Activated CD8-positive, alpha-beta memory T cell treated with anti-CD3 and anti-CD28 coated beads for 1 hour (primary cell): ENCODE measurements at regions not wholly inside any gene's neighbourhood (a gene's known extent, or its start where the extent isn't known, plus 50 kb on each side); places are given as distances from the start of the nearest gene placed in this dataset.
A peak's percentile ranks its signal among the peaks of the same experiment; 100 is the strongest.

ENCODE experiments used
- DNase-seq, 2 donors: peaks; one replicate each; pipeline ENCODE4 v3.0.0-alpha.2; 2020; ENCODE audit warnings: low read depth in 1 of 2; ENCODE audit errors: extremely low read depth in 1 of 2

DNA sequence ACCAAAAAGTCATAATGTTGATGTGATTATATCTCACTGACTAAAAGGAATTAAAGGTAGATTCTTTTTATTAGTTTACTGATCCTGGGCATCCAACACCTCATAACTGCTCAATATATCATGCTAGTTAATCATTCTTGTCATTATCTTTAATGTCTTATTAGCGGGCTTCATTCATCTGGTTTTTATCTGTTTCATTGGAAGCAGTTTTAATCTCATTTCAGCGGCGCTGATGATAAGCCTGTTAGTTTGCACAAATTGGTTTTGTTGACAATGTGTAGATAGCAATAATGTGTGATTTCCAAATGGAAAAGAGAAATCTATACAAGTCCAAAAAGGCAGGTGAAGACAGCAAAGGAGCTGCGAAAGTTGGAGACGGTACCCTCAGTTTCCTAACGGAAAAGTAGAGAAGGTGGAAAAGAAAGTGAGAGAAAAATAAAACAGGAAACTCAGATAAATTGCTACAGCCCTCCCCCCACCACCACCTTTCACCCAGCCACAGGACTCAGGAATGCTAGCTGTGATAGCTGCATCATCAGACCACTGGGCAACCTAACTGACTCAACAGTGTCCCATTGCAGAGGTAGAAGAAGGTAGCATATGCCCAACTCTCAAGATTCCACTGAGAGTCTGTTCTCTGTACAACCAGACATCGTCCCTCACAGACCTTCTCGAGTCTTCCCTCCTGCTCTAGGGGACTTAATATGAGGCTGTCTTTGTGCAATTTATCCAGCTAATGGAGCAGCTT, 241.7 kb upstream of the CAMK1G start:
- no peak for DNase-seq

DNA sequence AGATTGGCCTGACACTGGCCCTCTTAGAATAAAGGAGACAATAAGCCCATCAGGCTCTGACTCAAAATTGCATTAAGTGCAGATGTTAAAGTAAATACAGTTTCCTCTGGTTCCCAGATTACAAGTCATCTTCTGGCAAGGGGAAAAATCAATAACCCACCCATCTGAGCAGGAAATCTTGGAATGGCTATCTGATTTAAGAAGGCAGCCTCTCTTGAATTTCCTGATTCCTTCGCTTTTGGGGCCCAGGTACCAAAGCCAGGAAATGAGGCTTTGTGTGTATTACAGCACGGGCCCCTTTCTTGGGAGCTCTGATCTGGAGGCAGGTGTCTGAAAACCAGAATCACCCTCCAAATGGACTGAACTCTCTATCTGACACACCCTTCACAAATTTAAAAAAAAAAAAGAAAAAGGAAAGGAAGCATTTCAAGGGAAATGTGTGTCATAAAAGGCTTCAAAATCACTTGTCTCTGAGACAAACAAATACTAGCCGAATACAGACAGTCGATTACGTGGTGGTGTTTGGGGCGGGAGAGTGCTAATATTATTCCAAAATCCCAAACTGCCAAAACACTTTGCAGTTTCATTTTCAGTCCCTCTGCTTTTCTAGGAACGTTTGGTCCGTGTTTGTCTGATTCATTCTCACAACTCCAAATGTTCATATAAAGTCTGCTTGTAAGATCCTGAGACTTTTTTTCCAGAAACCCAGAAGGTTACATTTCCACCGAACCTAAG, 240.9 kb upstream of the CAMK1G start:
- DNase-seq, result no peak

DNA sequence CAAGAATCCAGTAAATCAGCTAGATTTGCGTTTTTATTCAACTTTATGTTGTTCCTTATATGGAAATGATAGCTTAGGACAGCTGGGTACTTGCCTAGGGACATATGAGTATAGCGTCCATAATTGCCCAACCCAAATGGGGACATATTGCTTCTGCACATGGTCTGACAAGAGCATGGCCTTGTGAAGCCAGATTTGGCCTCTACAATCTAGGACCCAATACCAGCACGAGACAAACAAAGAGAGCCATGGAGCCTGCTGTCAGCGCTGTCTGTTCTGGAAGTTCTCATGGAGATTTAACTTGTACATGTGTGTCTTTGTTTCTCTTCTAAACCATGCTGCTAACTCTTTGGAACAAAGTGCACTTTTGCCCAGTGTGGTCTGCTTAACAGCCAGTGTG, 240.0 kb upstream of the CAMK1G start:
- DNase-seq, result no peak

DNA sequence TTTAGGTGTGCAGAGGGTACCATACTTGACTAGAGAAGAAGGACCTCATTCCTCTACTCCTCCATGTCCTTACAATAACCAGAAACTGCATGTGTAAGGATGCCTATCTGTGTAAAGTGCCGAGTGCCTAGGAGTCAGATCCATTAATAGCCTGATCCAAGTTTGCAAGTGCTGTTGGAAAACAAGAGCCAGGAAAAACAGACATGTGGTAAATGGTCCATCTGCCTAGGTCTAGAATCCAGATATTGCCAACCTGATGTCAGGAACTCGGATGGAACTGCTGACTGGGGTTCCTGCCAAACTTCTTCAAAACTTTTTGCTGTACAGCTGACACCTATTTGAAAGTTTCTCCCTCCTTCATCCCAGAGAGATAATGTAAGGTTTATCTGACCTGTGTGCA, 239.4 kb upstream of the CAMK1G start:
- no peak for DNase-seq

DNA sequence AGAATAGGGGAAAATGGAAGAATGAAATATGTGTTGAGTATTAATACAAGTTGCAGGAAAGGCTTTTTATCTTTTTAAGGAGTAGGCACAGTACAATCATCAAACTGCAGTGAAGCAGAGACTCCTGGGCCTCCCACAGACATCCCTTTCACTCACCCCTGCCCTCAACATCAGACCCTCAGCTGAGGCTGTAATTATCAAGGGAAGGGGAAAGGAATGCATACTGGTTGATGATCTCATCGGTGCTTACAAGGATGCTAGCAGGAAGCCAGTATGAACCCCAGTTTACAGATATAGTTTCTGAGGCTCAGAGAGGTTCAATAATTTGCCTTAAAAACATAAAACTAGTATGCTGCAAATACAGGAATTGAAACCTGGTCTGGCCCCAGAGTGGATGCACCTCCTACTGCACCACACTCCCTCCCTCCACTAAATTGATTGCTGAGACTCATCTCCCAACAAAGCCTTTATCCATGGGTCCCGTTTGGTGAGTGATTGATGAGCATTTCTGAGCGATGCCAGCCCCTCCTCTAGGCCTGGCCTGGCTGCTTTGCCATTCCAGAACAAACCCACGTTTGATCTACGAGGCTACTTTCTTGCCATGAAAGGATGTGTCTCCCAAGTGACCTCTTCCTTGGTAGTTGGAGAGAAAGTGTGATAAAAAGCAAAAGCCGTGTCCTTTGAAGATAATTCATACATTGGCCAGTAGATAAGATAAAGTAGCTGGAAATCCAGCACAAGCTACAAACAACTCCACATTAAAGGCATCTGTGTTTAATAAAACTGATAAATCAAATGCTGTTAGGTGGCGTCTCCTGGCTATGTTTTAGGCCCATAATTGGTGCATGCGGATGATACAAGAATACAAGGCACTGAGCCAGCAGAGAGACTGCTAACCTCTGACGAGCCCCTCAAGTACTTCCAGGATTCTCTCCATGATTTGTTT, 233.9 kb upstream of the CAMK1G start:
- no peak for DNase-seq

DNA sequence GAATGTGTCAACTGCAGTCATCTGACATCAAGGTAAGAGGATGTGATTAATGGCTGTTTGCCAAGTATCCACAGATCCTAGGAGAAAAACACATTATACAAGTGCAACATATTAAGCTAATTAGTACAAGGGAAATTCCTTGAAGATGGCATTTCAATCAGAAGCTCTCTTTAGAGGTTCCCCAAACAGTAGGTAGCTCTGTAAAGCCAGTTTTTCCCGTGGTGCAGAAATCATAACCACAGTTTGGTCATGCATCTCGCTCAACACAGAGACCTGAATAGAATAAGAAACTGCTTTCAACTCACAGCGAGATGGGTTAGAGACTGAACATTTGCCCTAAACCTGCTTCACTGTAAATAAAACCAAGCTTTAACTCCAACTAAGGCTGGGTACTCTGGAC, 230.5 kb upstream of the CAMK1G start:
- DNase-seq, result no peak

DNA sequence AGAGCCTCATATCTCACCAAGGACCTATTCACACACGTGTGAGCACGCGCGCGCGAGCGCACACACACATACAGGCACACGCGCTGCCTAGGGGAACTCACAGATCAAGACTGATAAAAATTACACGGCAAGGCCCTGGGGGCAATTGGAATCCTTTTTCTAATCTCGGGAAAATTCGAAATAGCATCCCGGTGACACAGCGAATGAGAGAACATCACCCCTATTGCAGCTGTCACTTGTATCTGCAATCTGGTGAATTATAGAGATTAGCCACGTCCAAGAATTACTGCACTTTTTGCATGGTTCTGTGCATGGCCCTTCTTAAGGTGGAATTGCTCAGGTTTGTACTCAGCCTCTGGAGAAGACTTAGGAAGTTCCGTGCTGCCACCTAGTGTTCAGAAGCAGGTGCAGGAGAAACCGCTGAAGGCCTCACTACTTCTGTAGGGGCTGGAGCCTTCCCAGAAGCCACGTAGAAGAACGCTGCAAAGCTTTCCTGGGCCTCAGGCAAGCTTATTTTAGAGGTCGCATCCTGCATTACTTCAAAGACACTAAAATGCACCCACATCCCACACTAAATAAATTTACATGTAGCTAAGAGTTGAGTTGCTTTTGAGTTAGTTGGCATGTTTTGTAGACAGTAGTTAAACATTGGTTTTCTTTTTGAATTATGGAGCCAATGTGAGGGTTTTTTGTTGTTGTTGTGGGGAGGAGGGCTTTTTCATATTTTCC, 229.2 kb upstream of the CAMK1G start:
- DNase-seq, result peak in 1 of 2 donors; percentile 2

DNA sequence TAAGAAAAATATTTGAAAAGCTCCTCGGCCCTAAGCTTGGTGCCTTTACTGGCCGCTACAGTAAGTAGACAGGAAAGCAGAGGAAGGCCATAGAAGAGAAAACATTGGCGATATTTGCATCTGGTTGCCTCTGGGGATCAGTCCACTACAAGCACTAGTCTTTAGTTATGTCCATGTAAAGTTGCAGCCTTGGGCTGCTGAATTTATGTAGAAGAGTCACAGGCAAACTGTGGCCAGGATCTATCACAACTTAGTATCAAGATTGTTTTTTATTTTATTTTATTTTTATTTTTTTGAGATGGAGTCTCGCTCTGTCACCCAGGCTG, 228.7 kb upstream of the CAMK1G start:
- no peak for DNase-seq

DNA sequence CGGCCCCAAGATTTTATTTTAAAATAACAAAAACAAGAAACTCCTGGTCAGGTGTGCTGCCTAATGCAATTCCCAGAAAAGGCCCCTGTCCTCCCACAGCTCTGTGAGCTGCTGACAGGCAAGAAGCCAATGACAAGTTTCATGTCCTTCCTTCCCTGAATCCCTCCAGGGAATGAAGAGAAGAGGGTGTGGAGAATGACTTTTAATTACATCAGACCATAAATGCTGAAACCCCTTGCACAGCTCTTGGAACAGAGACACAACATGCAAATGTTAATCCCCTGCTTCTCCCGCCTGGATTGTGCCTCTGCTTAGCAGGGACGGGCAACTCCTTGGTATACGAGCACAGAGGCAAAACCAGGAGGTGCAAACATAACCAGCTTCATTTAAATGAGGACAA, 228.1 kb upstream of the CAMK1G start:
- no peak for DNase-seq

DNA sequence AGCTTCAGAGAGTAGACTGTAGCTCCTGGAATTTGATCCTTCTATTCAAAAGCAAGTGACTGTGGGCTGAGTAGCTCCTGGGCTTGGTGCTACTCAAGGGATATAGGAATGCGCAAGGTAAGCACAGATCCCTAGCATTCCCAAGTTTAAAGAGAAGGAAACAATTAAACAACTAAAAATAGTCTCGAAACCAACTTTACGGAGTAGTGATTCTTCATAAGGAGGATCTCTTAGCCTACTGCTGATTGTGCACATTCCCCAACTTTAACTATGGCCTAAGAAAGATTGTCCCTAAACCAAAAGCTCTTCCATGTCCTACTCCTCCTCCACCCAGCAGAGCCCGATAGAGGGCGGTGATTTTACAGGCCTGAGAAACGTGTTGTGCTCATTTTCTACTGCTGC, 226.5 kb upstream of the CAMK1G start:
- DNase-seq, result no peak

DNA sequence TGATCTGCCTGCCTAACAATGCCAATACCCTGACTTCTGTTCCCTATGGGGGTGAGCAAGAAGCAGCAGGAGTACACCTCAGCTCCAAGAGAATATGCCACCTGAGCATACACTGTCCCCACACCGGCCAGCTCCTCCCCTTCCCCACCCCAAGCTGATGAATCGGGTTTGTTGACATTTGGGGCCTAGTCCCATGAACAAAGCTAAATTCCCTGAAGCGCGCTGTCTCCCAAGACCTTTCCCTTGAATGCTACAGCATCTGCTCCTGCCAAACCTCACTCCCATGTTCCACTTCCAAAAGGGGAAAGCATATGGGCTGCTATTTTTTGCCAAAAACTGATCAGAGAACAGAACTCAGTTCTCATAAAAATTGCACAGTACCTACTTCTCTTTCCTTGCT, 220.4 kb upstream of the CAMK1G start:
- no peak for DNase-seq

DNA sequence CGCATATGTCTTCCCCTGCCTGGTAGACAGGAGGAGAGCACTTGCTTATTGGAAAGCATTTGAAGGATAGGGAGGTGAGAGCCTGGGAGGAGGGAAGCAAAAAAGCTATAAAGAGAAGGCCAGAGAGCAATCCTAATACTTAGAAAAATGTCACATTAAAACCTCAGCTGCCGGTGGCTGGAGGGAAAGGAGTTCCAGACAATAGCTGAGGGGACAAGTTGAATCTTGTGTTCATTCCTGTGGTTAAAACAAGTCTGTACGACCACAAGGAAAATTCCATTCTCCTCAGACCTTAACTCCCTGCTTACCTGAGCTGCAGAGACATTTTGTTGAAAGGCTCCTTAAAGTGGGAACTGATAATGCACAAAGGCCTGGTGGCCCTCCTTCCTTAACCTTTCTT, 218.8 kb upstream of the CAMK1G start:
- no peak for DNase-seq

DNA sequence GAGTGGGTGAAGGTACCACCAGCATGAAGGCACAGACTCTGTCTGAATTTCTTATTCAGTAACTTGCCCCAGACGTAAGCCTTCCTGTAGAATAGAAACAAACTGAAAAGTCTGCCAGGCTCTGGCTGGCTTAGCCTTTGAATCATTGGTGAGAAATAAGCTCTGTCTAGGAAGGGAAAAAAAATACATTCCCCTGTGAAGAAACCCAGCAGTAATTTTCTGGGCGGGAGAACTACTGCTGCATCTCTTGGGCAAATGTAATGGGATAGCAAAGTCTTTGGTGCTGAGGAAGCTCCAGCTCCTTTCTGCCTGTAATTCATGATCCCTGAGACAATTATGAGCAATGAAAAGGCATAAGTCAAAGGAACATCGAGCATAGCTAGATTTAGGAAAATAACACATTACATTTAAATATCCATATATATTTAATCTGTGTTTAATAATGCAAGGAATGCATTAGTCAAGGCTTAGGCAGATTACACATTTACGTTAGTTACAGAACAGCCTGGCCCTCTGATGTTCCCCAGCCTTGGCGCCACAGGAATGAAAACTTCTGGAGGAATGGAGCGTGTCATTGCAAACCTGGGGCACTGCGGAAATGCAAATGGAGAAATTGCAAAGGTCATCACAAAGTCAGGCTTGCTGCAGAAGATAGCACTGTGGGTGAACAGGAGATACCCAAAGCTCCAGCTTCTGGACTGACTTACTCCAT, 216.3 kb upstream of the CAMK1G start:
- no peak for DNase-seq

DNA sequence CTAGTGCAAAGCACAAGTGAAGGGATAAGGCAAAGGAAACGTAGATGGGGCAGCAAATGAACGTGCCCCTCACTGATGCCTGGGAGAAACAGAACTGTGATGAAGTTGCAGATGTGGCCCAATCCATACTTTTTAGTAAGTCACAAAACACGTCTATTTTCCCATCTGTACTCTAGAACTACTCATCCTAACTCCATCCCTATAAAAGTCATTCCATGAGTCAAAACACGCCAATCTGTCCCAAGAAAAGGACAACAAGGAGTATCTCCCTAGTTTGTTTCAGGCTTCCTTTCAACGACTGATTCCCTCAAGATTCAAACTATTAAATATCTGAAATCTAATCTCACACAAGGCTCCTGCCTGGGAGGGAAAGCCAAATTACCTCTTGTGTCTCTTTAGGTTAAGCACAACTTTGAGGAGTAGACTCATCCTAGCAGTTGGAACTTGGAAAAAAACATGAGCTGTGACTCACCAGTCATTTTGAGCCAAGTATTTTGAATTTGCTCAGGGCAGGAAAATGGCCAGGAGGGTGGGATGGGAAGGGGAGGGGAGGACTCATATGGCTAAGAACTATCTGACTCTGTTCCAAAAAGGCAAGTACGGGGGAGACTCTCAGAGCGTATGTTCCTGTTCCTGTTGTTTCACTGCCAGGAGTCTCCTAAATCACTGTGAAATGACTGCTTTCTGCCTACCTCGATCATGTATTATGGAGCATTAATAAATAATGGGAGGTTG, 214.5 kb upstream of the CAMK1G start:
- no peak for DNase-seq

DNA sequence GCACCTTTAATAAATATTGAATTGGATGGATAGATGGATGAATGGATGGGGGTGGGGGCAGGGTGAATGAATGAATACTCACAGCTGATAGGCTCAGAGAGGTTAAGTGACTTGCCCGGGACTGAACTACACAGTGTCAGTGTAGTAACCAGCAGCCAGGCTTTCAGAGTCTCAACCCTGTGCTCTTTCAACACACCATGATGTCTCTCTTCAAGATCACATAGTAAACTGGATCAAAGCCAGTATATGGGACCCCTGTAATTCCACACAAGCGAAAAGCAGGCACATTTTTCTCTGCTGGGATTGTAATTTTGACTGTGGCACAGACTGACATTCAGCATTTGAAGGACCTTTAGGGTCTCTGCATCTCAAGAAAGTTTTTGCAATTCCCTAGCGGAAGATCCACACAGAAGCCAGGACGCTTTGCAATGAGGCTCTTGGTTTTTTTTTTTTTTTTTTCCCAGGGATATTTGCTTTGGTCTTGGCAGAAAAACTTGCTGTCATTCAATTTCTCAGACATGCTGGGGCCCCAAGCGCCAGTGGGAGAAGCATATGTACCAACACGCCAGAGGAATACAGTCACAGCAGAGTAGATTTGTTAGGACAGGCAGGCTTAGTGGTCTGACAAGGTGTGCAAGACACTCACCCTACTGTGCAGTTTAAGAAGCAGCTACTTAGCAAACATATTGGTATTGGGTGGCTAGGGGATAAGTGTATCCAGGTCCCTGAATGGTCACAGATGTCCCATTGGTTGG, 213.1 kb upstream of the CAMK1G start:
- no peak for DNase-seq

DNA sequence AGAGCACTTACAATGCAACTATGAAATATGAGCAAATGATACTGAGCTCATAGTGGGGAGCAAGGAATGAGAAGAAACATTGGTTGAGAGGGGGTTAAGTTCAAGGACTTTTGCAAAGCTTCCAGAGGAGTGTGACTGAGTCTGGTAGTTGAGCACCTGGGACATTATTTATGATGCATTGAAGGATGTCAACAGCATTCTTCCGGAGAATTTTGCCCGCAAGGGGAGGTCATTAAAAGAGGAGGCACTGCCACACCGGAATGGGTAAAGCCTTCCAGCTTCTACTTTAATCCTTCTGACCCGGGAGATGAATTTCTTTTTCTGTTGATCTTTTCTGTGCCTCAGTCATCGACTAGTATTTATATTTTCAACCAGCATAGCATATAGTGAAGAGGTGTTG, 208.4 kb upstream of the CAMK1G start:
- no peak for DNase-seq

DNA sequence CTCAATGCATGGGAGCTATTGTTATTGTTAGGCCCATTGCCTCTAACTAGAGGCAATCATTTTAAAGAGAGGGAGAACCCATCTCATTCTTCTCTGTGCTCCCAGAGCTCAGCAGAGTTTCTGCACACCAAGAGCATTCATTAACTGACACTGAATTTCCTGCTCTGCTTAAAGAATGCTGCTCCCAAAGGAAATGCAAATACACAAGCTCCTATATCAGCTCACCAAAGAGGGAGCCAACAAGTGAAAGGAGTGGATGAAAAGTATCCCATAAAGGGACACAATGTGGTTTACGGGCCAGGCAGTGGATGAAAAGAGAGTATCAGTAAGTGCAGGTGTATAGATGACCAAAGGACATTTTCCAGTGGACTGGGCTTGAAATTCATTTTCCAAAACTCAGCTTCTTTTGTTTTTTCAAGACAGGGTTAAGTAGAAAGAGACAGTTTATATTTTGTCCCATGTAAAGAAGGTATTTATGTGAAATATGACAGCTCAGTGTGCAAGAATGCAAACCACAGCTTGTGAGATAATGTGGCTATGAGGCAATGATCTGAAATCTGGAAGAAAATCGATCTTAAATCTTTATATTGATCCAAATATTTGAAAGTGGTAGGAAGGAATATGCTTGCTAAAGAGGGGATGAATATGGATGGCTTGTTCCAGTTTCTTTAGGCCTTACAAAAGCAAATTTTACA, 207.7 kb upstream of the CAMK1G start:
- no peak for DNase-seq

DNA sequence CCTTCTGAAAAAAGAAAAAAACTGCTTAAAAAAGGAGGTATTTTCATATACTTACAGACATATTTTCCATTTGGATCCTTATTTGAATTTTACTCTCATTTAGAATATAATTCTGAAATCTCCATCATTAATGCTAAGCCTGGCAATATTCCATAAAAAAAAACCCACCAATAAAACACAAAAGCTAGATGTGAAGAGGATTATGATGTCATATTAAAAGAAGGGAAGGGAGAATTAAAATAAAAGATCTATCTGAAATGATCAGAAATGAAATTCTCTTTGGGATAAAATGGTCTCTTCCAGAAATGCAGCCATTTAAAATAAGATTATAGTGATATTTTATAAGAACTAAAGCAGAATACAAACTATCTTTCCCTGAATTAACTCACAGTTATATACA, 206.7 kb upstream of the CAMK1G start:
- DNase-seq, result no peak
